ENCODE measurements at regions not wholly inside any gene's neighbourhood (a gene's known extent, or its start where the extent isn't known, plus 50 kb on each side); places are given as distances from the start of the nearest gene placed in this dataset.

- TF ChIP-seq CTCF (IDR thresholded peaks at IDR 0.05) (no peak), POLR2AphosphoS5 (IDR thresholded peaks at IDR 0.05) (no peak), EP300 (IDR thresholded peaks at IDR 0.05; ENCODE audit: low read depth) (no peak), POLR2A (IDR thresholded peaks at IDR 0.05) (no peak)
Measured at GRCh38 chrX:46447384-46447783, 97.8 kb downstream of the ZNF674 start.

Measured in transverse colon (tissue), 4 donors.